COLO668 (cell line): ENCODE measurements at regions not wholly inside any gene's neighbourhood (a gene's known extent, or its start where the extent isn't known, plus 50 kb on each side); places are given as distances from the start of the nearest gene placed in this dataset.

Source experiments
- DNase-seq: peaks from one replicate; lab custom pipeline; 2025; ENCODE audit not compliant: unreplicated experiment; lab: John Stamatoyannopoulos, UW

DNA sequence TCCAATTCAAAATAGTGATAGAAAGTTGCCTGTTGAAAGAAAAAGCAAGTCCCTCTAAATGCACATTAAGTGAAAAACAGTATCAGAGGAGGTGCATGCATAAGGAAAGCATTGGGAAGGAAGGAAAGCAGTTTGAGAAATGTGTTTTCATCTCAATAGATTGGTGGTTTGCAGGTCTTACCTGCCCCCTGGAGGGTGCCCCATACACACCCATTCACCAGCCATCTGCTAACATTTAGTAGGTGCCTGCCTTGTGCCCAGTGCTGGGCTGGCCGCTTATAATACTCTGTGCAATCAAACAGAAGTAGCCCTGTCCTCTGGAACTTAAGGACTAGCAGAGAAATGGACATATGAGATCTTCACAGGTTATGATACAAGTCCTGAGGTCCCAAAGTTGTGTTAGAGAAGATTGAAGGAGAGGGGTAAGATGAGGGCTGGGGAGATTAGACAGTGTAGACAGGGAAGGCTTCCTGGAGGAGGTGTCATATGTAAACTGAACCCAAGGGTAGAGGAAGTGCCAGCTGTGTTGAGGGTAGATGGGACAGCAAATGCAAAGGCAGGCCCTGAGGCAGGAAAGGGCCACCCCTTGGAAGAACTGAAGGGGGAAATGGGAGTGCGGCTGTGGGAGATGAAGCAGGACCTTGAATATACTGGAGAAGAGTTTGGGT, 184.2 kb downstream of the MN1 start:
- DNase-seq: no peak

DNA sequence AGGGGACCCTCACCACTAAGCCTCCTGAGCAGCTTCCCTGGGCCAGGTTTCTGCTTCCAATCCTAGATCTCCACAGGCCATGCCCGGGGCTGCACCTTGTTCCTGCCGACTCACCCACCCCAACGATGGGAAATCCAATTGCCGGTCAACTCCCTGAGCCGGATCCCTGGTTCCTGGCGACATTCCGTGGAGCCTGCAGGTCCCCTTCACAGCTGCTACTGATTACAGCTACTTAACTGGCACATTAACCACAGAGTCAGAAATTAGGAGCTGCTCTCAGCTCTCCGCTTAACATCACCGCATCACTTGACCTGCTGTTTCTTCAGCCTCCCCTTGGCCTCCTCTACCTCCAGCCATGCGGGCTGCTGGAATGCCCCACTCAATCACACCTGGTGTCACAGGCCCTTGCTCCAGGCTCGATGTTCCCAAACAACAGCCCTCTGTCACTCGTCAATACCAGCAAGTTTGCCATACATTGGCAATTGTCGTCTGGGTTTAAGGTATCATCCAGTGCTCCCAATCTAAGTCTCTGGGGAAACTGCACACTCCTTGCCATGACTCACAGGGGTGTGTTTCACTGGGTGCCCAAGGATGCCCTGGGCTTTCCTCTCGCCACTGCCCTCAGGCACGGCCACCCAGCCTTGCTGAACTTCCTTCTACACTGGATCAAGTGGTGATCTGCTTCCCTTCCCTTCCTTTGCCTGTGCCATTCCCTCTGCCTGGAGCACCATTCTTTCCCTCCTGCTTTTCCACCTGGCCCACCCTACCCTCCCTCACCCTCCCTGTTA, 181.0 kb downstream of the MN1 start:
- no peak for DNase-seq

DNA sequence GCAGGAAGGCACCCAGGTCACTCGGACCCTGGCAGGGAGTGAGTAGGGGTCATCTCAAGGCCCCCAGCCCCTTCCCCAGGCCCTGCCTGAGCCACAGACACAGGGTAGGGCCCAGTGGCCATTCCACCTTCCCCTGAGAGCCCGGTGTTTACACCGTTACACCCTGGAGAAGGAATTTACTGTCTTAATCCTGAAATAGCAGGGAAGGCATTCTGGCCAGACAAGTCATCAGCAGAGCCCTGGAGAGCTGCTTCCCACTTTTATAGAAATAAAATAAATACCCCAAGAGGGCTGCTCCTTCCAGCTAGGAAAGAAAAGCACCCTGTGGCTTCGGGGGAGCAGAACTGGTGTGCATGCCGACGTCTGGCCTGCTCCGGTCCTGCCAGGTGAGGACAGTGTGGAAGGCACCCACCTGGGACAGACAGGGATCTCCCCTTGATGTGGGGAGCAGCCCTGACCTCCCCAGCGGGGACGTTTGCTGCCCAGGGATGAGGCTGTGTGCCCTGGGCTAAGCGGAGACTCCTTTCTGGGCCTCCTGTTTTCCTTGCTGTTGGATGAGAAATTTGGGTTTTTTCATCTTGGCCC, 180.0 kb downstream of the MN1 start:
- DNase-seq: no peak

GRCh38 chr22:27624042-27624441, 177.5 kb downstream of the MN1 start:
- no peak for DNase-seq

DNA sequence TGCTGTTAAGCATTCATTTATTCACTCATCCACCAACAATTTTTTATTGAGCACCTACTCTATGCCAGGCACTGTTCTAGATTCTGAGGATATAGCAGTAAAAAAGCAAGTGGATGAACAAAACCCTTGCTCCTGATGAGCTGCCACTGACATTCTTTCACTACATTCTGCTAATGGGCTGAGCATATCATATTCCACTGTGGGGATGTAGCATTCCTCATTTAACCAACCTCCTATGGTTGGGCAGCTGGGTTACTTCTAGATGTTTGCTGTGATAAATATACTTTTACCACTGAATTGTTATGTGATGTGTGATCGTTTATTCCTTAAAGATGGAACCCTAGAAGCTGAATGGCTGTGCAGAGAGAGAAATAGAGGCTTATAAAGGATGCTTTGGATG, 176.9 kb downstream of the MN1 start:
- no peak for DNase-seq

DNA sequence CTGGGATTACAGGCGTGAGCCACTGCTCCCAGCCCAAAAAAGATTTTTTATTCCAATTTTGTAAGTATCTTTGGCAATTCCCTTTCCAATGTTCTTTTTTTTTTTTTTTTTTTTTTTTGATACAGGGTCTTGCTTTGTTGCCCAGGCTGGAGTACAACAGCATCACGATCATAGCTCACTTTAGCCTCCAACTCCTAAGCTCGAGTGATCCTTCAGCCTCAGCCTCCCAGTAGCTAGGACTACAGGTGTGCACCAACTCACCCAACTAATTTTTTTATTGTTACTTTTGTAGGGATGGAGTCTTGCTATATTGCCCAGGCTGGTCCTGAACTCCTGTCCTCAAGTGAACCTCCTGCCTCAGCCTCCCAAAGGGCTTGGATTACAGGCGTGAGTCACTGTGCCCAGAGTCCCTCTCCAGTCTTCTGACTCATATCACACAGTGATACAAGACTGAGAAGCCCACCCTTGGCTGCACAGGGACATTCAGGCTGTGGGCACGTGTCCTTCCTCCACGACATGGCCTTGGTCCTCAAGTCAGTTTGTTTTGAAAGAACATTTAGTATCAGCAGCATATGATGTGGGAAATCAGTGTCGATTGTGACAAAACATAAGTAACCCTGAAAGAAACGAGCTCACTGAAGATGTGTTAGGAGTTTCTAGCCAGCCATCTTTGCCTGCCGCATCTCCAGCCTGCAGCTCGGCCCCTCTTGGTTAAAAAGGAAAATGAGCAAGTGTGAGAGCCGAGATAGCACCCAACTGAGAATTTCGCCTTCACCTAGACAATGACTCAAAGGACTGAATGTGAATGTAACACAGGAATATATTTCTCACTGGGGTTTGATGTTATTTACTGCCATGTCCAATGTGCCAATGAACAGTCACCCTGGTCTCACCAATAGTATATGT, 175.5 kb downstream of the MN1 start:
- DNase-seq: no peak

GRCh38 chr22:27626675-27627443, 174.7 kb downstream of the MN1 start:
- no peak for DNase-seq

DNA sequence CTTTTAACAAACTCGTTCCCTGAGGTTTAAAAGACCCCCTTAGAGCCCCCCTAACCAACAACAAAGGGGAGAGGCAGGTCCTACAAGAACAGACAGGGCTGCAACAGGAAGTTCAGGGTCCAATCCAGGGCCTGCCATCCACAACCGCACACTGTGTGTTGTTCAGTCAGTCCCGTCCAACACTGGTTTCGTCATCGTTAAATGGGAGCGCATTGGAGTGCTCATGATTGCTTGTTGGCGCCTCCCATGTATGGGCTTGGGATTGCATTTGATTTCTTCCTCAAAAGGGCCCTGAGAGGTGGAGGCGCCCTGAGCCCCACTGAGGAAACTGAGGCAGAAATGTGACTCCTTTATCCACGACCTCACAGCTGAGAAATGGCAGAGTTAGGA, 174.1 kb downstream of the MN1 start:
- DNase-seq: no peak

- DNase-seq: no peak
Observed at GRCh38 chr22:27627901-27628300, 173.7 kb downstream of the MN1 start.

- DNase-seq: no peak
Observed at GRCh38 chr22:27628341-27628740, 173.2 kb downstream of the MN1 start.

- DNase-seq: no peak
Observed at GRCh38 chr22:27628891-27629631, 172.5 kb downstream of the MN1 start.

GRCh38 chr22:27629908-27630673, 171.5 kb downstream of the MN1 start:
- no peak for DNase-seq

DNA sequence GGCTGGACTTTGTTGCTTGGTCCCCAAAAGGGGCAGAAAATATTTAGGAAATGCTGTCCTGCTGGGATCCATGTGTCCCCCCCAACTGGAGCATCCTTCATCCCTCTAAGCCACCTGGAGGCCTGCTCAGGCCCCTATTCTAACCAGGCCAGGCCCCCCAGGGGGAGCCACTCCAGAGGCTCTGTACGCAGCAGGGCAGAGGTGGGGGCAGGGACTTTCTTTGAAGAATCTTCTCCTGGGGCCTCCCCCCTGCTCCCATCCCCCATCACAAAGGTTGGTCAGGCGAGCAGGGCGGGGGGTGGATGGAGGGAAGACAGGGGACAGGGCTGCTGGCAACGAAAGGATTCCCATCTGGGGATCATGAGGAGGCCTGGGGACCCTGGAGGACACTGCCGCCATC, 170.8 kb downstream of the MN1 start:
- DNase-seq: no peak

- no peak for DNase-seq
Observed at GRCh38 chr22:27631641-27632040, 169.9 kb downstream of the MN1 start.

DNA sequence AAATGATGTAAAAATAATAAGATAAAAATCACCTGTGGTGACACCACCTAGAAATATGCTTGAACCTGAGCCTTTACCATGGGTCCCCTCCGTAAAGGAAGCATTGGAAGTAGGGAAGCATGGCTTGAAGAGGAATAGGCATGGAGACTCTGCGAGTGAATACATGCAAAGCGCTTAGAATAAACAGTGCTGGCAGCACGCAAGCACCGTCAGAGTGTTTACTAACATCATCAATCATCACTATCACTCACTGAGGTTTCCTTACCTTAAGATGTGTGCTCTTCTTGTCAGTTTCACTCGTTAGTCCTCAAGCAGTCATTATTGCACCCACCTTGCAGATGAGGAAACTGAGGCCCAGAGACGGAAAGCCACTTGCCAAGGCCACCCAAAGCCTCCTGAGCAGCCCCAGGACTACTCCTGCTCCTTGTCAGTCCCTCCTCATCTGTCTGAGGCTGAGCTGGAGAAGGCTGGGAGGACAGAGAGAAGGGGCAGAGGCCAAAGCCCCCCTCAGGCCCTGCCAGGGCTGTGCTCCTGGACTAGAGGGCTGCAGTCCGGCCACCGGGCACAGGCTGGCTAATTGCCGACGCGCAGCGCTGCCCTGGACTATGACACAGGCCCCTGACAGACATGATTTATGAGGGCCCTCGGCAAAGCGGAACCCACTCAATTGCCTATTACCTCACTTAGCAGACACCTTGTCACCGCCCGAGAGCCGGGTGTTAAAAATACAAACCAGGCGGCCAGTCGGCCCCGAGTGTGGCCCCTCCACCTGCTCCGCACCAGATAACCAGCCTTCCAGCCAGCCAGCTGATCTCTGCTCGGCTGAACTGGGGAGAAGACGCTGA, 168.9 kb downstream of the MN1 start:
- DNase-seq: peak; percentile 55

GRCh38 chr22:27633296-27633871, 168.2 kb downstream of the MN1 start:
- DNase-seq: no peak

- DNase-seq: no peak
Observed at GRCh38 chr22:27634043-27634740, 167.4 kb downstream of the MN1 start.
